GM12864 (cell line): ENCODE measurements at regions not wholly inside any gene's neighbourhood (a gene's known extent, or its start where the extent isn't known, plus 50 kb on each side); places are given as distances from the start of the nearest gene placed in this dataset.

ENCODE experiments used
- DNase-seq: peaks from one replicate; pipeline ENCODE4 v3.0.0-alpha.2; 2011; ENCODE audit warnings: low read depth
- H3K4me3 ChIP-seq: 2 replicates; pipeline ENCODE4 v1.5.1; 2011; ENCODE audit warnings: mild to moderate bottlenecking, low read depth, low read length, control low read depth
- CTCF ChIP-seq: IDR thresholded peaks from 2 replicates; pipeline ENCODE4 v1.5.1; 2011; ENCODE audit warnings: low read depth, mild to moderate bottlenecking, moderate library complexity, low read length, control low read depth, inconsistent platforms; ENCODE audit errors: missing control alignments

GRCh38 chr15:69757186-69757585, 304.6 kb downstream of the RPLP1 start:
- TF ChIP-seq CTCF, result no peak
- DNase-seq, result no peak
- no peak overlapping the region for H3K4me3 ChIP-seq

GRCh38 chr15:69758291-69758771, 305.7 kb downstream of the RPLP1 start:
- DNase-seq, result no peak
- no peak overlapping the region for H3K4me3 ChIP-seq
- TF ChIP-seq CTCF, result no peak

- no peak overlapping the region for H3K4me3 ChIP-seq
- TF ChIP-seq CTCF, result no peak
- DNase-seq, result peak; percentile 87
Measured at GRCh38 chr15:69758810-69759790, 306.5 kb downstream of the RPLP1 start.

GRCh38 chr15:69760258-69760845, 307.7 kb downstream of the RPLP1 start:
- TF ChIP-seq CTCF, result no peak
- no peak overlapping the region for H3K4me3 ChIP-seq

GRCh38 chr15:69760890-69761568, 308.4 kb downstream of the RPLP1 start:
- peak; percentile 76 for DNase-seq
- no peak overlapping the region for H3K4me3 ChIP-seq
- no peak for TF ChIP-seq CTCF

More at GRCh38 chr15:69760258-69760845, 307.7 kb downstream of the RPLP1 start:
- no peak for DNase-seq

- TF ChIP-seq CTCF, result no peak
- DNase-seq, result no peak
- no peak overlapping the region for H3K4me3 ChIP-seq
Measured at GRCh38 chr15:69762373-69763148, 309.9 kb downstream of the RPLP1 start.
